A204.1 (cell line): ENCODE measurements at regions not wholly inside any gene's neighbourhood (a gene's known extent, or its start where the extent isn't known, plus 50 kb on each side); places are given as distances from the start of the nearest gene placed in this dataset.
"Not testable (repeated sequence)": the region's sequence is repeated elsewhere in the genome, so short reads cannot be mapped to it uniquely, and the experiment has no call there.

Experiments used
- FAIRE-seq: peaks from 2 replicates; lab custom pipeline; 2012; peaks lifted over from hg19 to GRCh38; lab: Jason Lieb, UNC

DNA sequence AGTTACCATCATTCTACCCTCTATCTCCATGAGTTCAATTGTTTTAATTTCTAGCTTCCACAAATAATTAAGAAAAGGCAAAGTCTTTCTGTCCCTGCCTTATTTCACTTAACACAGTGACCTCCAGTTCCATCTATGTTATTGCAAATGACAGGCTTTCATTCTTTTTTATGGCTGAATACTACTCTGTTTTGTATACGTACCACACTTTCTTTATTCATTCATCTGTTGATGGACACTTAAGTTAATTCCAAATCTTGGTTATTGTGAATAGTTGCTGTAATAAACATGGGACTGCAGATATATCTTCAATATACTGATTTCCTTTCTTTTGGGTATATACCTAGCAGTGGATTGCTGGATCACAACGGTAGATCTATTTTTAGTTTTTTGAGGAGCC, 314.1 kb downstream of the SV2B start:
- no peak for FAIRE-seq

DNA sequence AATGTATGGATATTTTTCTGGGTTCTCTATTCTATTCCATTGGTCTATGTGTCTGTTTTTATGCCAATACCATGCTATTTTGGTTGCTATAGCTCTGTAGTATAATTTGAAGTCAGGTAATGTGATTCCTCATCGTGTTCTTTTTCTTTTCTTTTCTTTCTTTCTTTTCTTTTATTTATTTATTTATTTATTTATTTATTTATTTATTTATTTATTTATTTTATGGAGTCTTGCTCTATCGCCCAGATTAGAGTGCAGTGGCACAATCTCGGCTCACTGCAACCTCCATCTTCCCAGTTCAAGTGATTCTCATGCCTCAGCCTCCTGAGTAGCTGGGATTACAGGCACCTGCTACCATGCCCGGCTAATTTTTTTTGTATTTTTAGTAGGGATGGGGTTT, 315.2 kb downstream of the SV2B start:
- FAIRE-seq: not testable (repeated sequence)

GRCh38 chr15:91420689-91421088, 320.6 kb downstream of the SV2B start:
- no peak for FAIRE-seq

DNA sequence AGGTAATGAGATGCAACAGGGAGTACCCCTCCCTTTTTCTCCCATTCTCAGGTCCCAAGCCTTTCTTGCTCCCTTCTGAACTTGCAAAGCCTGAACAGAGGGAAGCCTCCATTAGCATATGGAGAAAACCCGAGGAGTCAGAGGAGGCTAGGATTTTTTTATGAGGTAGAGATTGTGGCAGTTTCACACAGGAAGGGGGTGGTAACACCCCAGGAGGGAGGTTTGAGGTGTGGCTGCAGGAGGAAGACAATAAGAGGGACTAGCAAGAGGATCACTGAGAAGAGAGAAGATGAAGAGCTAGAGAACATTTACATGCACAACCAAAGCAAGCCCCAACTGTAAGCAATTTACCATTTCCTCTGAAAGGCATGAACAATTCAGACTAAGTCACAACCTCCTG, 322.7 kb downstream of the SV2B start:
- no peak for FAIRE-seq

- no peak for FAIRE-seq
Observed at GRCh38 chr15:91424001-91424400, 323.9 kb downstream of the SV2B start.

- no peak for FAIRE-seq
Observed at GRCh38 chr15:91426412-91426811, 326.4 kb downstream of the SV2B start.

DNA sequence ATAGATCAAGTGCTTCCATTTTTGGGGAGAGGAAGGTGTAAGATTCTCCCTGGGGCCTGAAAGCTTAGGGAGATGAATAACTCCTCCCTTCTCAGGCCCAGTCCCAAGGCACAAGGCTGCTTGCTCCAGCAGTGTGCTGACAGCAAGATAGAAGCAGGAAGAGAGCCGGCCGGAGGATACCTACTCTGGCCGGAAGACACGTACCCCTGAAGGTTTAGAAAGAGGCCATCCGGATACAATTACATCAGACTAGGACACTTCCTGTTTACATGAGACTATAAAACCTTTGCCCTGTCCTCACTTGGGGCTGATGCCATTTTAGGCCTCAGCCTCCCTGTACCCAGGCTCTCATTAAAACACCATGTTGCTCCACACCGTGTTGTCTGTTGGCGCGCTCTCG, 329.9 kb downstream of the SV2B start:
- FAIRE-seq: no peak

DNA sequence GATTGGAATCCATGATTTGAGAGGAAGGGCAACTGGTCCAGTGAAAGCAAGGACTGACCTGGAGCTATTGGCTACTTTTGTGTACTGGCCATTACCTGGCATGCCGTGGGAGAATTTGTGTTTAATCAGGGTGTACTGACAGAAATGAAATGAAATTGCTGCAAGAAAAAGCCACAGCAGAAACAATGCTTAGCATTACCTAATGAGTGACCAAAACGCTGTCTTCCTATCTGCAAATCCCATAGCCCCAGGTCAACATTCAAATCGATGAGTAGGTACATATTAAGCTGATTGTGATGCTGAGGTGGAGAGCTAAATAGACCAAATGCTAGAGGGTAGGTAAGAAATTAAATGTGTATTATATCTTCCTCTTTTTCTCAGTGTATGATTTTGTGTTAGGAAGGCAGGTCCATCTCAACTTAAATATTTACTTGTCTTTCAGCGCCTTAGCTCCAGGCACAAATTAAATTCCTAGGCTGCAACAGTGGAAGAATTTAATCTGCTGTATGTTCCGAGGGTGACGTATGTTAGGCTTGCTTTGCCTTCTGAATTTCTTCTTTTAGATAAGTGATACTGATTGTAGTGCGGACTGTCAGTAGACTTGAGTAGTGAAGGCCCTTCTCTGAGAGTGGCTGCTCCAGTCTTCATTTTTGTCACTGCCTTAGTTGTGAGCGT, 331.1 kb downstream of the SV2B start:
- no peak for FAIRE-seq

DNA sequence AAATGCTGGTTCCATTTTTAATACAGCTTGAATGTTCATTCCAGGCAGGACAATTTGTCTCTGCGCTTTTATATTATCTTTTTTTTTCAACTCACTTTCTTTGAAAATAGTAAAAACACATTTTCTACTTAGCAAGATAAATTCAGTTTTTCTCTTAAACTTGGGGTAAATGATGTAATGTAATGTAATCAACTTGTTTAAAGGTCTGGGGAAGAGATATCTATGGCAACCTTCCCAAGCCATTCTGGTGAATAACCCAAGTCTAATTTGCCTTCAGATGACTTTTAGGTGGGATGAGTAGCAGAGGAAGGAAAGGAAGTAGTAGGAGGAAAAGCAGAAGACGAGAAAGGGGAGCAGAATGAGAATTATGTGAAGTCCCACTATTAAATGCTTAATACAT, 335.1 kb downstream of the SV2B start:
- FAIRE-seq: no peak

- no peak for FAIRE-seq
Observed at GRCh38 chr15:91444656-91445055, 344.6 kb downstream of the SV2B start.

GRCh38 chr15:91445695-91446228, 345.7 kb downstream of the SV2B start:
- FAIRE-seq: no peak

GRCh38 chr15:91447991-91448644, 348.1 kb downstream of the SV2B start:
- no peak for FAIRE-seq

- not testable (repeated sequence) for FAIRE-seq
Observed at GRCh38 chr15:91453376-91453775, 353.3 kb downstream of the SV2B start.

DNA sequence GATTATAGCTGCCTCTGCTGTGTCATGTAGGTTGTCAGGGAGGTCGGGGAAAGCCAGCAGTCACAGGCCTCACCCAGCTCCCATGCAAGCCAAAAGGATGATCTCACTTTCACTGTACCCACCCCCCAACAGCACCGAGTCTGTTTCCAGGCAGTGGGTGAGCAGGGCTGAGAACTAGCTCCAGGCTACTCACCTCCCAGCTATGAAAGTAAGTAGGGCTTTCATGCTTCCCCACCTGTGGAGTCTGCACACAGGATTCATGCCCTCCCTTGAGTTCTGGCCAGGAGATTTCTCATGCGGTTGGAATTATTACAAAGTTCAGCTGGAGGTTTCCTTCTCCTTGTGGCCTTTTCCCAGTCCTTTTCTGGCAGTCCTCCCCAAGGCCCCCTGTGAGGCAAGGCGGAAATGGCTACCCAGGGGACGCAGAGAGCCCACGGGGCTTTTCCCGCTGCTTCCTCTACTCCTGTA, 356.2 kb downstream of the SV2B start:
- FAIRE-seq: no peak

DNA sequence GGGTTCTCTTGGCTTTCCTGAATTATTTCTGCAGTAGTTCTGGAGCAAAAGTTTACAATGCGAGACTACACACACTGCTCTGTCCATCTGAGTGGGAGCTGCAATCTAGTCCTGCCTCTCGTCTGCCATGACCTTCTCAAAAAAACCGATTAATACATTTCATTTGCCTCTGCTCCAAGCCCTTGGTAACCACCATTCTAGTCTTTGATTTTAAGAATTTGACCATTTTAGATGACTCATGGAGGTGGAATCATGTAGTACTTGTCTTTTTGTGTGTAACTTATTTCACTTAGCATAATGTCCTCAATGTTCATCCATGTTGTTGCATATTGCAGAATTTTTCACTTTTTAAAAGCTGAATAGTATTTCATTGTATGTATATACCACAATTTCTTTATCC, 356.9 kb downstream of the SV2B start:
- no peak for FAIRE-seq

GRCh38 chr15:91461377-91461776, 361.3 kb downstream of the SV2B start:
- no peak for FAIRE-seq

GRCh38 chr15:91465086-91465485, 365.0 kb downstream of the SV2B start:
- no peak for FAIRE-seq

GRCh38 chr15:91465696-91466095, 365.6 kb downstream of the SV2B start:
- FAIRE-seq: no peak

GRCh38 chr15:91468871-91469580, 369.0 kb downstream of the SV2B start:
- FAIRE-seq: no peak

DNA sequence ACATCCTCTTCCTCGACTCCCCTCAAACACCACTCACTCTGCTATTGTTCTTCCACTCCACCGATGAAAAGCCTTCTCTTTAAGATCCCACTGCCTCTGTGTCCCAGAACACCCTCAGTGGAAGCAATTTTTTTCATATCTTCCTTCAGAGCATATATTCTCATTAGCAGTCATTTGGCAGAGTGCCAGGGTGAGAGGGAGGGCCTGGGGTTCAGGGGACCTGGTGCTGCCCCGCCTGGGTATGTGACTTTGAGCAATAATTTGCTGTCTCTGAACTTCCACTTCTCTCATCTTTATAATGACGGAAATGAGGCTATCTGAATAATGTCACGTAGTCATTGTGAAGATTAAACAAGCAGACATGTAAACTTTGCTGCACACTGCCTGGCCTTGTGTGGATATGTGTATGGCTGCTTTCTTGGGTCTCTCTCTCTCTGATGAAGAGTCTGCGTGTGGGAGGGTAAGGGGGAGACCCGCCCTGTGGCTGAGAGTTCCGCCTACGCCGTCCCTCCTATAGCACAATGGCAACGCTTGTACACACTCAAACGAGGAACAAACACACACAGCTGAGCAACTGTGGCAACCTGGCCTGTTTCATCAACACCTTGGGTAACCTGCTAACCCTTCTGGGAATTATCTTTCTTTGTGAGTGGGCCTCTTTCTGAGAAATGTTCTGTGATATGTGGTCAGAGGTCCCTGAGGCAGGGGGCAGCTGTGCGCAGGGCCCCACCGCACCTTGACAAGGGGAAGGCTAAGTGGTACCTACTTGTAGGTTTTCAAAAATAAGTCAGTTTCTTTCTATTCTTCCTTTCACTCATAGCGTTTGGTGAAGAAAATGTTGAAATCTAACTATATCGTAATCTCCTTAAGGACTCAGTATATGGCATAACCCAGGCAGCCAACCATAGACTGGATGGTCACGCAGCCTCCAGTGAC, 369.8 kb downstream of the SV2B start:
- FAIRE-seq: no peak

GRCh38 chr15:91471468-91471867, 371.4 kb downstream of the SV2B start:
- FAIRE-seq: no peak

GRCh38 chr15:91472316-91472756, 372.3 kb downstream of the SV2B start:
- no peak for FAIRE-seq
